ENCODE measurements at regions not wholly inside any gene's neighbourhood (a gene's known extent, or its start where the extent isn't known, plus 50 kb on each side); places are given as distances from the start of the nearest gene placed in this dataset.

GRCh38 chr11:116267146-116267545, 505.6 kb downstream of the BUD13 start:
- TF ChIP-seq CTCF (IDR thresholded peaks at IDR 0.05) (no peak), POLR2A (IDR thresholded peaks at IDR 0.05) (no peak), EP300 (IDR thresholded peaks at IDR 0.05) (no peak), POLR2AphosphoS5 (IDR thresholded peaks at IDR 0.05) (no peak)

All from suprapubic skin (tissue), 4 donors.